ENCODE measurements at regions not wholly inside any gene's neighbourhood (a gene's known extent, or its start where the extent isn't known, plus 50 kb on each side); places are given as distances from the start of the nearest gene placed in this dataset.
"Not testable (repeated sequence)": the region's sequence is repeated elsewhere in the genome, so short reads cannot be mapped to it uniquely, and the experiment has no call there.

GRCh38 chr2:77721593-77721992, 199.4 kb upstream of the LRRTM4 start:
- no peak overlapping the region for H3K27ac ChIP-seq
- TF ChIP-seq ZFX (IDR thresholded peaks at IDR 0.05; ENCODE audit: borderline replicate concordance): no peak
- no peak for TF ChIP-seq CTCF (IDR thresholded peaks at IDR 0.05)

DNA sequence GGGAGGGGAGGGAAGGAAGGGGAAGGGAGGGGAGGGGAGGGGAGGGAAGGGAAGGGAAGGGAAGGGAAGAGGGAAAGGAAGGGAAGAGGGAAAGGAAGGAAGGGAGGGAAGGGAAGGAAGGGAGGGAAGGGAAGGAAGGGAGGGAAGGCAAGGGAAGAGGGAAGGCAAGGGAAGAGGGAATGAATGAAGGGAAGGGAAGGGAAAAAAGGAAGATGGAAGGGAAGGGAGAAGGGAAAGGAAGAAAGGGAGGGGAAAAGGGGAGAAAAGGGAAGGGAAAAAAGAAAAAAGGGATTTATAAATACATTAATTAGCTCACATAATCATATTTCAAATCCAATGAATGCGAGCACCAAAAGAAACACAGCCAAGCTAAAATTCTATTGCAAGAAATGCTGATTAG, 202.9 kb upstream of the LRRTM4 start:
- H3K27ac ChIP-seq: no peak overlapping the region
- TF ChIP-seq CTCF (IDR thresholded peaks at IDR 0.05) (no peak), ZFX (IDR thresholded peaks at IDR 0.05; ENCODE audit: borderline replicate concordance) (no peak)

DNA sequence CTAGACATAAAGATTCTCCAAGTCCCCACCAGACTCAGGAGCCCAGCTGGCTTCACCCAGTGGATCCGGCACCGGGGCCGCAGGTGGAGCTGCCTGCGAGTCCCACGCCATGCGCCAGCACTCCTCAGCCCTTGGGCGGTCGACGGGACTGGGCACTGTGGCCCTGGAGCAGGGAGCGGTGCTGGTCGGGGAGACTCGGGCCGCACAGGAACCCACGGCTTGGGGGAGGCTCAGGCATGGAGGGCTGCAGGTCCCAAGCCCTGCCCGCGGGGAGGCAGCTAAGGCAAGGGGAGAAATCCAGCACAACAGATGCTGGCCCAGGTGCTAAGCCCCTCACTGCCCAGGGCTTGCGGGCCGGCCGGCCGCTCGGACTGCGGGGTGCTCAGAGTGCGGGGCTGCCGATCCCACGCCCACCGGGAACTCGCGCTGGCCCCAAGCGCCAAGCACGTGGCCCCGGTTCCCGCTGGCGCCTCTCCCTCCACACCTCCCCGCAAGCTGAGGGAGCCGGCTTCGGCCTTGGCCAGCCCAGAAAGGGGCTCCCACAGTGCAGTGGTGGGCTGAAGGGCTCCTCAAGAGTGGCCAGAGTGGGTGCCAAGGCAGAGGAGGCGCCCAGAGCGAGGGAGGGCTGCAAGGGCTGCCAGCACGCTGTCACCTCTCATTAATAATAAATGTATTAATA, 212.6 kb upstream of the LRRTM4 start:
- H3K27ac ChIP-seq: not testable (repeated sequence)

- TF ChIP-seq ZFX (IDR thresholded peaks at IDR 0.05; ENCODE audit: borderline replicate concordance): no peak
- TF ChIP-seq CTCF (IDR thresholded peaks at IDR 0.05): no peak
- H3K27ac ChIP-seq: no peak overlapping the region
Observed at GRCh38 chr2:77737236-77737635, 215.1 kb upstream of the LRRTM4 start.

GRCh38 chr2:77746780-77747179, 224.6 kb upstream of the LRRTM4 start:
- no peak for TF ChIP-seq ZFX (IDR thresholded peaks at IDR 0.05; ENCODE audit: borderline replicate concordance)
- TF ChIP-seq CTCF (IDR thresholded peaks at IDR 0.05): no peak
- peak overlapping the region; percentile 14; the same call in 1 of the 2 replicates for H3K27ac ChIP-seq

DNA sequence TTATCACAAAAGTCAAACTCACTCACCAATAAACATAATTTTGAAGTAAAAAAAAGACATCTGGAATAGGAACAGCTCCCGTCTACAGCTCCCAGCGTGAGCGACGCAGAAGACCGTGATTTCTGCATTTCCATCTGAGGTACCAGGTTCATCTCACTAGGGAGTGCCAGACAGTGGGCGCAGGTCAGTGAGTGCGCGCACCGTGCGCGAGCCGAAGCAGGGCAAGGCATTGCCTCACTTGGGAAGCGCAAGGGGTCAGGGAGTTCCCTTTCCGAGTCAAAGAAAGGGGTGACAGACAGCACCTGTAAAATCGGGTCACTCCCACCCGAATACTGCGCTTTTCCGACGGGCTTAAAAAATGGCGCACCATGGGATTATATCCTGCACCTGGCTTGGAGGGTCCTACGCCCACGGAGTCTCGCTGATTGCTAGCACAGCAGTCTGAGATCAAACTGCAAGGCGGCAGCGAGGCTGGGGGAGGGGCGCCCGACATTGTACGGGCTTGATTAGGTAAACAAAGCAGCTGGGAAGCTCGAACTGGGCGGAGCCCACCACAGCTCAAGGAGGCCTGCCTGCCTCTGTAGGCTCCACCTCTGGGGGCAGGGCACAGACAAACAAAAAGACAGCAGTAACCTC, 231.7 kb upstream of the LRRTM4 start:
- H3K27ac ChIP-seq: not testable (repeated sequence)

- TF ChIP-seq CTCF (IDR thresholded peaks at IDR 0.05): no peak
- no peak for TF ChIP-seq ZFX (IDR thresholded peaks at IDR 0.05; ENCODE audit: borderline replicate concordance)
- no peak overlapping the region for H3K27ac ChIP-seq
Observed at GRCh38 chr2:77767388-77768076, 245.4 kb upstream of the LRRTM4 start.

GRCh38 chr2:77768508-77768907, 246.3 kb upstream of the LRRTM4 start:
- TF ChIP-seq CTCF (IDR thresholded peaks at IDR 0.05) (no peak), ZFX (IDR thresholded peaks at IDR 0.05; ENCODE audit: borderline replicate concordance) (no peak)
- H3K27ac ChIP-seq: no peak overlapping the region
